Astrocyte of the spinal cord (primary cell): ENCODE measurements at regions not wholly inside any gene's neighbourhood (a gene's known extent, or its start where the extent isn't known, plus 50 kb on each side); places are given as distances from the start of the nearest gene placed in this dataset.

ENCODE experiments used
- DNase-seq: peaks from one replicate; pipeline ENCODE4 v3.0.0; 2011; ENCODE audit warnings: low read depth, low spot score
- H3K4me3 ChIP-seq: 2 replicates; pipeline ENCODE4 v1.5.1; 2011; ENCODE audit warnings: low read depth, mild to moderate bottlenecking, low read length, moderate library complexity
- in situ Hi-C: cut with HindIII; loops from 2 replicates; pipeline ENCODE4 v1.10.0; 2017; ENCODE audit warnings: low sequenced_read_pairs
- TF ChIP-seq, protein P1 (sequence below): IDR thresholded peaks from 2 replicates; pipeline ENCODE4 v1.5.1; 2012; ENCODE audit warnings: low read depth, mild to moderate bottlenecking, low read length, inconsistent platforms

- DNase-seq = no peak
- in situ Hi-C loops = no loop called here
- TF ChIP-seq, protein P1, sequence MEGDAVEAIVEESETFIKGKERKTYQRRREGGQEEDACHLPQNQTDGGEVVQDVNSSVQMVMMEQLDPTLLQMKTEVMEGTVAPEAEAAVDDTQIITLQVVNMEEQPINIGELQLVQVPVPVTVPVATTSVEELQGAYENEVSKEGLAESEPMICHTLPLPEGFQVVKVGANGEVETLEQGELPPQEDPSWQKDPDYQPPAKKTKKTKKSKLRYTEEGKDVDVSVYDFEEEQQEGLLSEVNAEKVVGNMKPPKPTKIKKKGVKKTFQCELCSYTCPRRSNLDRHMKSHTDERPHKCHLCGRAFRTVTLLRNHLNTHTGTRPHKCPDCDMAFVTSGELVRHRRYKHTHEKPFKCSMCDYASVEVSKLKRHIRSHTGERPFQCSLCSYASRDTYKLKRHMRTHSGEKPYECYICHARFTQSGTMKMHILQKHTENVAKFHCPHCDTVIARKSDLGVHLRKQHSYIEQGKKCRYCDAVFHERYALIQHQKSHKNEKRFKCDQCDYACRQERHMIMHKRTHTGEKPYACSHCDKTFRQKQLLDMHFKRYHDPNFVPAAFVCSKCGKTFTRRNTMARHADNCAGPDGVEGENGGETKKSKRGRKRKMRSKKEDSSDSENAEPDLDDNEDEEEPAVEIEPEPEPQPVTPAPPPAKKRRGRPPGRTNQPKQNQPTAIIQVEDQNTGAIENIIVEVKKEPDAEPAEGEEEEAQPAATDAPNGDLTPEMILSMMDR = no peak
- H3K4me3 ChIP-seq = no peak overlapping the region
Observed at GRCh38 chr11:70640408-70640807, 242.1 kb downstream of the CTTN start.

DNA sequence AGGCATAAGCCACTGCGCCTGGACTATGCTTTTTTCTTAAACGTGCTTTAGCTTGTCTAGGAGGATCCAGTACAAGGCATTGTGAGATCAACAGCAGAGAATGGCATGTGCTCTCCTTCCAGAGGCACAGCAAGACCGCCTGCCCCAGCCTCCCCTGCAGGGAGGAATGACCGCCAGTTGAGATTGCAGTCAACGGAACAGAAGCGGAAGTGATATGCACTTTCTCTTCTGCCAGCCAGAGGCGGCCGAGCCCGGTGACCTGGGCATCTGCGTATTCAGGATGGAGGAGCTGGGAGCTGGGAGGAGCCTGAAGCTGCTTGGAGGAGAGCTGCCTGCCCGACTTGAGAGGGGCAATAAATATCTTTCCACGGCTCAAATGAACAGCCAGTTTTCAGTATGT lies 243.0 kb downstream of the CTTN start:
- no peak for DNase-seq
- in situ Hi-C loops = no loop called here
- H3K4me3 ChIP-seq = no peak overlapping the region
- TF ChIP-seq, protein P1 = no peak

GRCh38 chr11:70642266-70642665 lies 243.9 kb downstream of the CTTN start:
- no peak for DNase-seq
- in situ Hi-C loops = no loop called here
- TF ChIP-seq, protein P1 = no peak
- no peak overlapping the region for H3K4me3 ChIP-seq

DNA sequence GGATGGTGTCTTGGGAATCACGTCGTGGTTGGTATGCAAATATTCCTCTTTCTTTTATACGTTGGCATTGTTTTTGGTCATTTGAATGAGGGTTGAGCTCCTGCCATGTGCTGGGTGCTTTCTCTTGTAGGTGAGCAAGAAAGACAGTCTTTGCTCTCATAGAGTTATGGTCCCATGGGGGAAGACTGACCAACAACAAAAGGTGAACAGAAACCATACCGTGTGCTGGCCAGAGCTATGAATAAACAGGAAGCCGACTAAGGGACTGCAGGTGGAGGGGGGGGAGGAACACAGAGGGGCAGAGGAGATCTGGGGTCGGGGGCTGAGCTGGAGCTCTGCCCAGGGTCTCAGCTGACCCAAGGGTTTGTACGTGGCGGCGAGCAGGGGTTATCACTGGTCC lies 245.3 kb downstream of the CTTN start:
- no peak overlapping the region for H3K4me3 ChIP-seq
- in situ Hi-C loops = no loop called here
- TF ChIP-seq, protein P1 = no peak
- DNase-seq = no peak

GRCh38 chr11:70644343-70645060 lies 246.2 kb downstream of the CTTN start:
- H3K4me3 ChIP-seq = no peak overlapping the region
- no peak for DNase-seq
- TF ChIP-seq, protein P1 = no peak
- in situ Hi-C loops = no loop called here

DNA sequence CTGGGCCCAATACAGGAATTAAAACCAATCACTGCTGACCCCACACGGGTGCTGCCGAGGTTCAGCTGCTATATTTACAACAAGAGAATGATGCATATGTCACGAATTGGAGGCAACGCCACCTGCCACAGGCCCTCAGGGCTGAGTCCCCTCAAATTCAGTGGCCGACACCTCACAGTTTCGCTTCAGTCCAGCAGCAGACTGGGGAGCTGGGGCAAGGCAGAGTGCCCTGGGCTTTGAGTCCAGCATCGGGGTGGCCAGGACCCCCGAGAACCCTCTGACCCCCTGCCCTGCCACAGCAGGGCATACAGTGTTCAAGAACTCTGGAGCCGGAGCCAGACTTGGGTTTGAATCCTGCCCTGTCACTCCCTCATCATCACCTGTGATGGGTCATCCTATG lies 247.2 kb downstream of the CTTN start:
- H3K4me3 ChIP-seq = no peak overlapping the region
- TF ChIP-seq, protein P1 = no peak
- in situ Hi-C loops = no loop called here
- DNase-seq = no peak
